Suppressor macrophage treated with lipopolysaccharide for 4 hours (primary cell): ENCODE measurements at regions not wholly inside any gene's neighbourhood (a gene's known extent, or its start where the extent isn't known, plus 50 kb on each side); places are given as distances from the start of the nearest gene placed in this dataset.

Experiments
- DNase-seq: peaks from one replicate; pipeline ENCODE4 v3.0.0-alpha.2; 2020

DNA sequence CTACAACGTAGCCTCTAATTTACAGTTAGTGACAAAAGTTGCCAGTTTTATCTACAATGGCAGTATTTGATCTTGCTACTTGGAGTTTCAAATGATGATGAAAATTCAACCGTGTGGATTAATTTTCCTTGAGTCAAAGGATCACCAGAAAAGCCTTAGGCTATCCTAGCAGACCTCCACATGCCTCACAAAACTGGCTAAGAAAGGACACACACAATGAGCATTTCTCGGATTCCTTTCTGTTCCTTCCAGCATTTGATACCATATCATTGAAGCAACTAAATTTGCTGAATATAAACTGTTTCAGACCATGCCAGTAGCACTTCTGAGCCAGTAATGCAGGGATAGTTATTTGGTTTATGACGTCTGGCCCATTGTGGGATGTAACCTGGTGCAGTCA, 587.4 kb upstream of the MDFIC2 start:
- no peak for DNase-seq

- DNase-seq, result no peak
Observed at GRCh38 chr3:70890020-70890394, 577.6 kb upstream of the MDFIC2 start.

GRCh38 chr3:70889162-70890019, 577.0 kb upstream of the MDFIC2 start:
- no peak for DNase-seq

- no peak for DNase-seq
Observed at GRCh38 chr3:70885636-70886035, 573.2 kb upstream of the MDFIC2 start.

- DNase-seq, result no peak
Observed at GRCh38 chr3:70882104-70882503, 569.7 kb upstream of the MDFIC2 start.

DNA sequence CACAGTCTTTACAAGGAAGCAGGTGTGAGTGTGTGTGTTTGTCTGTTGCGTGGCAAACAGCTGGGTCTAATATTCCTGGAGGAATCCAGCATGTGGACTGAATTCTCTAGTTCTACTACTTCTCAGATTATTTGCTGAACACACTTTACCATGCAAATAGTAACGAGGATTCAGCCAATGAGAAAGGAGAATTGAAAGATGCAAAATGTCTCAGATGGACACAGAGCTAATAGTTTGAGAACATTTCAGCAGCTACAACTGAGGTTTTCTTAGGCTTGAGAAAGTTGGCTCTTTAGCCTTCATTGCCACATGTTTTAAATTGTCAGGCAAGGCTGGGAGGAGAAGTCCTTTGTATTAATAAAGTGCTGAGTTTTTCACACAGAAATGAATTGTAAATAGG, 568.0 kb upstream of the MDFIC2 start:
- DNase-seq, result no peak

- DNase-seq, result no peak
Observed at GRCh38 chr3:70876154-70876553, 563.7 kb upstream of the MDFIC2 start.

- DNase-seq, result no peak
Observed at GRCh38 chr3:70874196-70874595, 561.8 kb upstream of the MDFIC2 start.

GRCh38 chr3:70873686-70874085, 561.2 kb upstream of the MDFIC2 start:
- no peak for DNase-seq

- no peak for DNase-seq
Observed at GRCh38 chr3:70871909-70872656, 559.6 kb upstream of the MDFIC2 start.

GRCh38 chr3:70870576-70870975, 558.1 kb upstream of the MDFIC2 start:
- no peak for DNase-seq

GRCh38 chr3:70868561-70868960, 556.1 kb upstream of the MDFIC2 start:
- DNase-seq, result no peak

DNA sequence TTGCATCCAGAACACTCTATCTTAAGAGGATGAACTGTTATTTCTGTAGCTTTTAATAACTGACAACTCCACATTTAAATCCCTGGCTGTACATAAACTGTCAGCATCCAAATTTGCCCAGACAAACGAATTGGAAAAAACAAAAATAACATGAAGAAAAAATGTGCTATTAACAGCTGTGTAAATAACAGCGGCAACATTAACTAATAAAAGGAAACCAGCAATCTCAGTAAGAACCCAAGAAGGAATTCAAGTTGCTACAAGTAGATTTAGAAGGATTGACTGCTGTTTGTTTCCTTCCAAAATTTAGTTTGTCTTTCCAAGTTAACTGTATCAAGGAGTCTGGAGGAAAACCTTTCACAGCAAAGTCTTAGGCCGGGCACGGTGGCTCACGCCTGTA, 550.6 kb upstream of the MDFIC2 start:
- no peak for DNase-seq

GRCh38 chr3:70861855-70862254, 549.4 kb upstream of the MDFIC2 start:
- peak; percentile 22 for DNase-seq

DNA sequence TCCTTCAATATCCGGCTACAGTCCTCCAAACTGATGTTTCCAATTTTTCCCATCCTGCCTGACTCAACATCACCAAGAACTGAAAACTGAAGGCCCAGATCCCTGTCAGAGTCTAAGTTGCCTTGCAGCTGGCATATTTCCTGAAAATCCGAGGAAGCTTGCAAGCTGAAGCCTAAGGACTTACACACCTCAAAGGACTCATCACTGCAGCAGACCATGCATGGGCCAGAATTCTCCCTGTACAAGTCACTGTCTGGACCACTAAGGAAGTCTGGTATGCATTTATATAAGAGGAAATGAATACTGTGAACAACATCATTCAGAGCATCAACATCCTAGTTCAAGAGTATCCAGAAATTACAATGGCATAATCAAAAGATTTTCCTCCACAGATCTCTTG, 548.8 kb upstream of the MDFIC2 start:
- DNase-seq, result no peak

DNA sequence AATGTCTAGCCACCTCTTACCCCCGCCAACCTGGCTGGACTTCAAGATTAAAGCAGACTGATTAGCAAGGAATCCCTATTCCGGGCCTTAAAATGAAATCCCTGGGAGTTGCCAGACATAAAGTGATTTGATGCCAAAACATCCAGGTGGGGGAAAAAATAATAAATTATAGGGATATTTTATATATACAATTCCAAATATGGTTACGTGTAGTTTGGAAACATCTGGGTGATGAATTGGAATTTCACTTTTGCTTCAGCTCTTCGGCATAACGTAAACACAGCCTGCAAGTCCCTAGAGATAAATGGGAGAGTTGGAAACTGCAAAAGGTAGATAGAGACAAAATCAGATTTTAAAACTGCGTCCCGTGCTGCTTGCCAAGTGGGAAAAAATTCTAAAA, 545.5 kb upstream of the MDFIC2 start:
- no peak for DNase-seq

DNA sequence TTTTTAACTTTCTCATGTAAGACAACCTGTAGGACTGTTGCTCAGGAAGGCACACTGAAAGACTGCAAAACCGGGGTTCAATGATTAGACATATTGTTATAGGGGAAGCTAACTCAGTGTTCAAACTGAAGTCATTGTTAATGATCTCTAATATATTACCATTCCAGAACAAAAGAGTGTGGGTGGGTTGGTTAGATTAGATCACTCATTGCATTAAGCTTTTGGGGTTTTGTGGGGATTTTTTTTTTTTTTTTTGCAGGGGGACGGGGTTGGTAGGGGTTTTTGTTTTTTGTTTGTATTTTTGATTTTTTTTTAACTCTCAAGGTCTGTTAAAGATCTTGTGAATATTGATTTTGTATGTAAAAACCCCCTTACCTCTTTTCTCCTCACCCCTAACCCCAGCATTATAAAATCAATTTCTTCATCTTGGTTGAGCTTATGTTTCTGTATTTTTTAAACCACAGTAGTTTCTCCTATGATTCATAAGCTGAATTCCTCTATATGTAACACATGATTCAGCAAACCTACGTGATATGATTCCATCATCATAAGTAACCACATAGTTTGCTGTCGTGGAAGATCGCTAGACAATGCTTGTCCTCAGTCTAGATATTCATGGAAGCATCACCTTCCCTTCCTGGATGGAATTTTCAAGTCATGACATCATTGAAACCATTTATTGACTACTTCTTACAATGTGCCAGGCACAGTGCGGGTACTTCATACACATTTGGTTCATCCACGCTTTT, 544.1 kb upstream of the MDFIC2 start:
- peak; percentile 70 for DNase-seq

- DNase-seq, result no peak
Observed at GRCh38 chr3:70855149-70855548, 542.7 kb upstream of the MDFIC2 start.

- no peak for DNase-seq
Observed at GRCh38 chr3:70854108-70854507, 541.7 kb upstream of the MDFIC2 start.

- no peak for DNase-seq
Observed at GRCh38 chr3:70853161-70853944, 540.9 kb upstream of the MDFIC2 start.

GRCh38 chr3:70849911-70850699, 537.7 kb upstream of the MDFIC2 start:
- no peak for DNase-seq
